8988T (cell line): ENCODE measurements at regions not wholly inside any gene's neighbourhood (a gene's known extent, or its start where the extent isn't known, plus 50 kb on each side); places are given as distances from the start of the nearest gene placed in this dataset.
"Not testable (repeated sequence)": the region's sequence is repeated elsewhere in the genome, so short reads cannot be mapped to it uniquely, and the experiment has no call there.

ENCODE experiments used
- DNase-seq: peaks from one replicate; pipeline ENCODE4 v3.0.0; 2011

DNA sequence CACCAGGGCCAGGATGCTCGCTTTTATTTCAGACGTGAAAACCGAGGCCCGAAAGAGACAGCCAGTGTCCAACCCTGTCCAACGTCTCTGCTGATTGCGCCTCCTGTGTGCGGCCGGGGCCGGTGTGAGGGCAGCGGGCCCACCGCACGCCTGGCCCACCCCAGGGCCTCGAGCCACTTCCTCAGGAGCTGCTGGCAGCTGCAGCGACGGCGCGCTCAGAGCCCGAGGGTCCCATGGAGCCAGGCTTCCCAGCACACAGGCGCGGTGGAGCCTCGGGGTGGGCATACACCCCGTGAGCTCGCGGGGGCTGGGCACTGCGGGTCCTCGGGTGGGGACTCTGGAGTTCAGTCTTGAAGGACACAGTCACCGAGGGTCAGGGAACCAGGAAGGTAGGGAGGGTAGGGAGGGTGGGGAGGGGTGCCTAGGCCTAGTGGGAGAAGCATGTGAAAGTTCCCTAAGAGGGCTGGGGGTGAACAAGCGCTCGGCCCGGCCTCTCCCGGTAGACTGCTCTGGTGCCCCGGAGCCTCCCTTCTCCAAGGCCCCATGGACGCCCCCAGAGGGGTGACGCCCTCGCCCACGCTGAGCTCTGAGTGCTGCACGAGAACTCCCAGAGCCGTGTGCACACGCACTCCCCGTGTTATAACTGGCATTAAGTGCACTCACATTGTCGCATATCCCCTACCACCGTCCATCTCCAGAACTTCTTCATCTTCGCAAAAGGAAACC lies 1547.2 kb downstream of the RPIA start:
- DNase-seq: not testable (repeated sequence)

DNA sequence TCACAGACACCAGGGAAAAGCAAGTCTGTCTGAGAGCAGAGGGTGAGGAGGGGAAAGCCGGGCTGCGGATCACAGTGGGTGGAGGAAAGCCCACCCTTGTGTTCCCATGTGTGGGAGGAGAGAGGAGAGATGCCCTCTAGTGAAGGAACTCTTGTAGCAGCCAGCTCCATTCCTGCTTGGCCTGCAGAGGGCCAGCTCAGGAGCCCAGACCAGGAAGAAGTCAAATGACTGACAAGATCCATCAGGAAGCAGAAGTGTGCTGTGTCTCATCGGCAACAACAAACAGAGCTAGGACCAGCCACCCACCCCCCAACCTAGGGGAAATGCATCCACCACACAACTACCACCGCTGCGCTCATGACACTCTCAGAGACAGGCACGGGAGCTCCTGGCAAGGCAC lies 1548.3 kb downstream of the RPIA start:
- not testable (repeated sequence) for DNase-seq

DNA sequence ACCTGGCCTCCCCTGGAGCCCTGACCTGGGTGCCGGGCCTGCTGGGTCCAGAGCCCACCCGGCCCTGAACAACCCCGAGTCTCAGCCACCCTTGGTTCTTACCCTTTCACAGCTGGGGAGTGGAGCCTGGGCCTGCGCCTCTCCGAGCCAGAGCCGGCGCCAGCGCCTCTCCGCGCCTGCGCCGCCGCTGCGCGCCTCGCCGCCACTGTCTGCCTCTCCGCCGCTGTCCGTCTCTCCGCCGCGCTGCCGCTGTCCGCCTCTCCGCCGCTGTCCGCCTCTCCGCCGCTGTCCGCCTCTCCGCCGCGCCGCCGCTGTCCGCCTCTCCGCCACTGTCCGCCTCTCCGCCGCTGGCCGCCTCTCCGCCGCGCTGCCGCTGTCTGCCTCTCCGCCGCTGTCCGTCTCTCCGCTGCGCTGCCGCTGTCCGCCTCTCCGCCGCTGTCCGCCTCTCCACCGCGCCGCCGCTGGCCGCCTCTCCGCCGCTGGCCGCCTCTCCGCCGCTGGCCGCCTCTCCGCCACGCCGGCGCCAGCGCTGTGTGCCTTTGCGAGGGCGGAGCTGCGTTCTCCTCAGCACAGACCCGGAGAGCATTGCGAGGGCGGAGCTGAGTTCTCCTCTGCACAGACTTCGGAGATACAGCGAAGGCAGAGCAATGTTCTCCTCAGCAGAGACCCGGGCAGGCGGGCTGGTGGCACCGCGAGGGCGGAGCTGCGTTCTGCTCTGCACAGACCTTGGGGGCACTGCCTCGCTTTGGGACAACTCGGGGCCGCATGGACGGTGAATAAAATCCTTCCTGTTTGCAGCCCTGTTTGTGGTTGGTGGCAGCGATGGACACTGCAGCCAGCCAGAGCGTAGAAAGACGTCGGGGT lies 1553.7 kb downstream of the RPIA start:
- DNase-seq: not testable (repeated sequence)

DNA sequence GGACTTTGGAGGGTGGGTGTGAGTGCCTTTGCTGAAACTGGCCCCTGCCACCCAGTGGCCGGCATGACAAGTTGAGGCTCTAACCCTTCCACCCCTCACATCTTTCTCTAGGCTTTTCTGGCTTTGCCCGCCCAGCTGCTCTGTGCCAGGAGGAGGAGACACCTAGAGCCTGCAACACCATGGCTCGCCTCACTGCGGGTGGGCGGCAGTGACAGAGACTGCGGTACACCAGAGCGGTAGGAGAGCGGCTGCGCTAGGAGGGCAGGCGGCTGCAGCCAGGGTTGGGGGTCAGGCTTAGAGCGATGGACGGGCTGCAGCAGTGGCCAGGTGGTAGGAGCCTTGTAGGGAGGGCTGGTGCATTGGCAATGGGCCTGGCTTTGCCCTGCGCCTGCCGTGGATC lies 1556.9 kb downstream of the RPIA start:
- not testable (repeated sequence) for DNase-seq

DNA sequence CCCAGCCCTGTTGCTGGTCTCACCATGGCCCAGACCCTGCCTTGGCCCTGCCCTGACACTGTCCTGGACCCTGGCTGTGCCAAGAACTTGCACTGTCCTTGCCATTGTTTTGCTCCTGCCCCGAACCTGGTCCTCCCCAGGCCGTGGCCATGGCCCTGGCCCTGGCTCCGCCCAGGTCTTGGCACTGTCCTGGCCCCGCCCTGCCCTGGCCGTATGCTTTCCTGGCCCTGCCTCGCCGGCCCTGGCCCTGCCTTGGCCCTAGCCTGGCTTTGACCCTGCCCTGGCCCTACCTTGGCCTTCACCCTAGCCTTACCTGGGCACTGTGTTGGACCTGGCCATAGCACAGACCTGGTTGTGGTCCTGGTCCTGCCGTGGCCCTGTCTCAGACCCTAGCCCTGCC lies 1558.9 kb downstream of the RPIA start:
- not testable (repeated sequence) for DNase-seq

DNA sequence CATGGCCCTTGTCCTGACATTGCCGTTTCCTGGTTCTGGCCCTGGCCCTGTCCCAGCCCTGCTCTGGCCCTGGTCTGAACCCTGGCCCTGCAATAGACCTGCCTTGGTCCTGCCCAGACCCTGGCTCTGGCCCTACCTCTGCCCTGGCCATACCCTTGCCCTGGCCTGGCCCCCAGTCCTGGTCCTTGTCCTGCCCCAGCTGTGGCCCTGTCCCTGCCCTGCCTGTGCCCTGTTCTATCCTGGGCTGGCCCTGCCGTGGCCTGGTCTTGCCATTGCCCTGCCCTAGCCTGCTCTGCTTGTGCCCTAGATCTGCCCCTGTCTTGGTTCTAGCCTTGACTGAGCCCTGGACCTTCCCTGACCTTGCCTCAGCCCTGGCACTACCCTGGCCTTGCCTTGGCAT lies 1560.1 kb downstream of the RPIA start:
- not testable (repeated sequence) for DNase-seq

DNA sequence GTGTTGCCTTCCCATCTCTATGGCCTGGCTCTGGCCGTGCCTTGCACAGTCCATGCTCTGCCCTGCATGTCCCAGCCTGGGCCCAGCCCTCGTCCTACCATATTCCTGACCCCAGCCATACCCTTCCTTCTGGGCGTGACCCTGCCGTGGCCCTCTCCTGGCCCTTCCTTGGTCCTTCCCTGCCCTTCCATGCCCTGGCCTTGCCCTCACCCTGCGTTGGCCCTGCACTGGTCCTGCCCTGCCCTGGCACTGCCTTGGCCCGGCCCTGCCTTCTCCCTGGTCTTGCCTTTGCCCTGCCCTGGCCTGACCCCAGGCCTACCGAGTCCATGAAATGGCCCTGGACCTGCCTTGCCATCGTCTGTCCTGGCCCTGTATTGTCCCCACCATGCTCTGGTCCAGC lies 1561.8 kb downstream of the RPIA start:
- DNase-seq: not testable (repeated sequence)

DNA sequence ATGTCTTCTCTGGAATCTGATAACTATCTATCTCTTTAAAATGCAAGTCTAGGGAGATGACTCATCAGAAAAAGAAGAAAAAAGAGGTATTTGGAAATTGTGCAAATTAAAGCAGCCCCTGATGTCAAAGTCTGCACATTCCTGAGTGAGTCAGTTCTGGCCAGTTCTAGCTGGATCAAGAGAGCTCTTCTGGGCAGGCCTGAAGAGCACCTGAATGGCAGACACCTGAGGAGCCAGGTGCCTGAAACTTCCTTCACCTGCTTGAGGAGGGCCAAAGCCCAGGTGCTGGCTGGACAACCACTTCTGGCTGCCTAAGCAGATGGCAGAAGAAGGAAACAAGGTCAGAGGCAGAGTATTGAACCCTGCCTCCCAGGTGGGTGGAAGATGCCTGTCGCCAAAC lies 1575.4 kb downstream of the RPIA start:
- DNase-seq: not testable (repeated sequence)

DNA sequence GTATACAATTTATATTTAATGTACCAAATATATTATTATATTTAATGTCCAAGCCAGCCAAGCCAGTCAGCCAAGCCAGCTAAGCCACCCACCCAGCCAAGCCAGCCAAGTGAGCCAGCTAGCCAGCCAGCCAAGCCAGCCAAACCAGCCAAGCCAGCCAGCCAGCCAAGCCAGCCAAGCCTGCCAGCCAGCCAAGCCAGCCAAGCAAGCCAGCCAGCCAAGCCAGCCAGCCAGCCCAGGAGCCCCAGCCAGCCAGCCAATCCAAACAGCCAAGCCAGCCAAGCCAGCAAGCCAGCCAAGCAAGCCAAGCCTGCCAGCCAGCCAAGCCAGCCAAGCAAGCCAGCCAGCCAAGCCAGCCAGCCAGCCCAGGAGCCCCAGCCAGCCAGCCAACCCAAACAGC lies 1596.3 kb downstream of the RPIA start:
- not testable (repeated sequence) for DNase-seq

DNA sequence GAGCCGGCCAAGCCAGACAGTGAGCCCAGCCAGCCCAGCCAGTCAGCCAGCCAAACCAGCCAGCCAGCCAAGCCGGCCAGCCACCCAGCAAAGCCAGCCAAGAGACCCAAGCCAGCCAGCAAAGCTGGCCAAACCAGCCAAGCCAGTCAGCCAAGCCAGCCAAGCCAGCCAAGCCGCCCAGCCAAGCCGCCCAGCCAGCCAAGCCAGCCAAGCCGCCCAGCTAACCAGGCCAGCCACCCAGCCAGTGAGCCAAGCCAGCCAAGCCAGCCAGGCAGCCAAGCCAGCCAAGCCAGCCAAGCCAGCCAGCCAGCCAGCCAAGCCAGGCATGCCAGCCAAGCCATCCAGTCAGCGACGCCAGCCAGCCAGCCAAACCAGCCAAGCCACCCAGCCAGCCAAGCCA lies 1596.9 kb downstream of the RPIA start:
- not testable (repeated sequence) for DNase-seq

DNA sequence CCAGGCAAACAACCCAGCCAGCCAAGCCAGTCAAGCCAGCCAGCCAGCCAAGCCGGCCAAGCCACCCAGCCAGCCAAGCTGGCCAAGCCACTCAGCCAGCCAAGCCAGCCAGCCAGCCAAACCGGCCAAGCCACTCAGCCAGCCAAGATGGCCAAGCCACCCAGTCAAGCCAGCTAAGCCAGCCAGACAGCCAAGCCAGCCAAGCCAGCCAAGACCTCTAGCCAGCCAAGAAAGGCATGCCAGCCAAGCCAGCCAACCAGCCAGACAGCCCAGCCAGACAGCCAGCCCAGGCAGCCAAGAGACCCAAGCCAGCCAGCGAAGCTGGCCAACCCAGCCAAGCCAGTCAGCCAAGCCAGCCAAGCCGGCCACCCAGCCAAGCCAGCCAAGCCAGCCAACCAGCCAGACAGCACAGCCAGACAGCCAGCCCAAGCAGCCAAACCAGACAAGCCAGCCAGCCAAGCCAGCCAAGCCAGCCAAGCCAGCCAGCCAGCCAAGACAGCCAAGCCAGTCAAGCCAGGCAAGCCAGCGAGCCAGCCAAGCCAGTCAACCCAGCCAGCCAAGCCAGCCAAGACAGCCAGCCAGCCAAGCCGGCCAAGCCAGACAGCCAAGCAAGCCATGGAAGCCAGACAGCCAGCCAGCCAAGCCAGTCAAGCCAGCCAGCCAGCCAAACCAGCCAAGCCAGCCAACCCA lies 1598.0 kb downstream of the RPIA start:
- not testable (repeated sequence) for DNase-seq

DNA sequence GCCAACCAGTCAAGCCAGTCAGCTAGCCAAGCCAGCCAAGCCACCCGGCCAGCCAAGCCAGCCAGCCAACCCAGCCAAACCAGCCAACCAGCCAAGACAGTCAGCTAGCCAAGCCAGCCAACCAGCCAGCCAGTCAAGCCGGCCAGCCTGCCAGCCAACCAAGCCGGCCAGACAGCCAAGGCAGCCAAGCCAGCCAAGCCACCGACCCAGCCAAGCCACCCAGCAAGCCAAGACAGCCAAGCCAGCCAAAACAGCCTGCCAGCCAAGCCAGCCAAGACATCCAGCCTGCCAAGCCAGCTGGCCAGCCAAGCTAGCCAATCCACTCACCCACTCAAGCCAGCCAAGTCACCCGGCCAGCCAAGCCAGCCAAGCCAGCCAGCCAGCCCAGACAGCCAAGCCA lies 1599.2 kb downstream of the RPIA start:
- not testable (repeated sequence) for DNase-seq

DNA sequence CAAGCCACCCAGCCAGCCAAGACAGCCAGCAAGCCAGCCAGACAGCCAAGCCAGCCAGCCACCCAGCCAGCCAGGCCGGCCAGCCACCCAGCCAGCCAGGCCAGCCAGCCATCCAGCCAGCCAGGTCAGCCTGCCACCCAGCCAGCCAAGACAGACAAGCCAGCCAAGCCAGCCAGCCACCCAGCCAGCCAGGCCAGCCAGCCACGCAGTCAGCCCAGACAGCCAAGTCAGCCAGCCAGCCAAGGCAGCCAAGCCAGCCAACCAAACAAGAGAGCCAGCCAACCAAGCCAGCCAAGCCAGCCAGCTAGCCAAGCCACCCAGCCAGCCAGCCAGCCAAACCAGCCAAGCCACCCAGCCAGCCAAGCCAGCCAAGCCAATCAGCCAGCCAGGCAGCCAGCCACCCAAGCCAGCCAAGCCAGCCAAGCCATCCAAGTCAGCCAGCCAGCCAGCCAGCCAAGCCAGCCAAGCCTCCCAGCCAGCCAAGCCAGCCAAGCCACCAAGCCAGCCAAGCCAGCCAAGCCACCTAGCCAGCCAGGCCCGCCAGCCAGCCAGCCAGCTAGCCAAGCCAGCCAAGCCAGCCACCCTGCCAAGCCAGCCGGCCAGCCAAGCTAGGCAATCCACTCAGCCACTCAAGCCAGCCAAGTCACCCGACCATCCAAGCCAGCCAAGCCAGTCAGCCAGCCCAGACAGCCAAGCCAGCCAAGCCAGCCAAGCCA lies 1599.9 kb downstream of the RPIA start:
- not testable (repeated sequence) for DNase-seq

DNA sequence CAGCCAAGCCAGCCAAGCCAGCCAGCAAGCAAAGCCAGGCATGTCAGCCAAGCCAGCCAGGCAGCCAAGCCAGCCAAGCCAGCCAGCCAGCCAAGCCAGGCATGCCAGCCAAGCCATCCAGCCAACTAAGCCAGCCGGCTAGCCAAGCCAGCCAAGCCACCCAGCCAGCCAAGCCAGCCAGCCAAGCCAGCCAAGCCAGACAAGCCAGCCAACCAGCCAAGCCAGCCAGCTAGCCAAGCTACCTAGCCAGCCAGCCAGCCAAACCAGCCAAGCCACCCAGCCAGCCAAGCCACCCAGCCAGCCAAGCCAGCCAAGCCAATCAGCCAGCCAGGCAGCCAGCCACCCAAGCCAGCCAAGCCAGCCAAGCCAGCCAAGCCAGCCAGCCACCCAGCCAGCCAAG lies 1600.5 kb downstream of the RPIA start:
- DNase-seq: not testable (repeated sequence)

DNA sequence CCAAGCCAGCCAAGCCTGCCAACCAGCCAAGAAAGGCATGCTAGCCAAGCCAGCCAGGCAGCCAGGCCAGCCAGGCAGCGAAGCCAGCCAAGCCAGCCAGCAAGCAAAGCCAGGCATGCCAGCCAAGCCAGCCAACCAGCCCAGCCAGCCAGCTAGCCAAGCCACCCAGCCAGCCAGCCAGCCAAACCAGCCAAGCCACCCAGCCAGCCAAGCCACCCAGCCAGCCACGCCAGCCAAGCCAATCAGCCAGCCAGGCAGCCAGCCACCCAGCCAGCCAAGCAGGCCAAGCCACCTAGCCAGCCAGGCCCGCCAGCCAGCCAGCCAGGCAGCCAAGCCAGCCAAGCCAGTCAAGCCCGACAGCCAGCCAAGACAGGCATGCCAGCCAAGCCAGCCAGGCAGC lies 1601.0 kb downstream of the RPIA start:
- DNase-seq: not testable (repeated sequence)

DNA sequence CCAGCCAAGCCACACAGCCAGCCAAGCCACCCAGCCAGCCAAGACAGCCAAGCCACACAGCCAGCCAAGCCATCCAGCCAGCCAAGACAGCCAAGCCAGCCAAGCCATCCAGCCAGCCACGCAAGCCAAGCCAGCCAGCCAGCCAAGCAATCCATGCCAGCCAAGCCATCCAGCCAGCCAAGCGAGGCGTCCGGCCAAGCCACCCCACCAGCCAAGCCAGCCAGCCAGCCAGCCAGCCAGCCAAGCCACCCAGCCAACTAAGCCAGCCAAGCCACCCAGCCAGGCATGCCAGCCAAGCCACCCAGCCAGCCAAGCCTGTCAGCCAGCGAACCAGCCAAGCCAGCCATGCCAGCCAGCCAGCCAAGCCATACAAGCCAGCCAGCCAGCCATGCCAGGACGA lies 1601.8 kb downstream of the RPIA start:
- DNase-seq: not testable (repeated sequence)

DNA sequence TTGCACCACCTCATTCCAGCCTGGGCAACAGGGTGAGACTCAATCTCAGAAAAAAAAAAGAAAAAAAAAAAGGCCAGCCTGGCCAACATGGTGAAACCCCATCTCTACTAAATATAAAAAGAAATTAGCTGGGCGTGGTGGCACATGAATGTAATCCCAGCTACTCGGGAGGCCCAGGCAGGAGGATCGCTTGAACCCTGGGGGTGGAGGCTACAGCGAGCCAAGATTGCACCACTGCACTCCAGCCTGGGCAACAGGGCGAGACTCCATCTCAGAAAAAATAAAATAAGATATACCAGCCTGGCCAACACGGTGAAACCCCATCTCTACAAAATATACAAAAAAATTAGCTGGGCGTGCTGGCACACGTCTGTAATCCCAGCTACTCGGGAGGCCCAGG lies 1602.3 kb downstream of the RPIA start:
- not testable (repeated sequence) for DNase-seq

DNA sequence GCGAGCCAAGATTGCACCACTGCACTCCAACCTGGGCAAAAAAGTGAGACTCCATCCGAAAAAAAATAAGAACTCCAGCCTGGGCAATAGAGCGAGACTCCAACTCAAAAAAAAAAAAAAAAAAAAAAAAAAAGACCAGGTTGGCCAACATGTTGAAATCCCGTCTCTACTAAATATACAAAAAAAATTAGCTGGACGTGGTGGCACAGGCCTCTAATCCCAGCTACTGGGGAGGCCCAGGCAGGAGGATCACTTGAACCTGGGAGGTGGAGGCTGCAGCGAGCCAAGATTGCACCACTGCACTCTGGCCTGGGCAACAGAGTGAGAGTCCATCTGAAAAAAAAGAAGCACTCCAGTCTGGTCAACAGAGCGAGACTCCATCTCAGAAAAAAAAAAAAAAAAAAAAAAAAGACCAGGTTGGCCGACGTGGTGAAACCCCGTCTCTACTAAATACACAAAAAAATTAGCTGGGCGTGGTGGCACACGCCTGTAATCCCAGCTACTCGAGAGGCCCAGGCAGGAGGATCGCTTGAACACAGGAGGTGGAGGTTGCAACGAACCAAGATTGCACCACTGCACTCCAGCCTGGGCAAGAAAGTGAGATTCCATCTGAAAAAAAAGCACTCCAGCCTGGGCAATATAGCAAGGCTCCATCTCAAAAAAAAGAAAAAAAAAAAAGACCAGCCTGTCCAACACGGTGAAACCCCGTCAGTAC lies 1603.7 kb downstream of the RPIA start:
- DNase-seq: not testable (repeated sequence)

DNA sequence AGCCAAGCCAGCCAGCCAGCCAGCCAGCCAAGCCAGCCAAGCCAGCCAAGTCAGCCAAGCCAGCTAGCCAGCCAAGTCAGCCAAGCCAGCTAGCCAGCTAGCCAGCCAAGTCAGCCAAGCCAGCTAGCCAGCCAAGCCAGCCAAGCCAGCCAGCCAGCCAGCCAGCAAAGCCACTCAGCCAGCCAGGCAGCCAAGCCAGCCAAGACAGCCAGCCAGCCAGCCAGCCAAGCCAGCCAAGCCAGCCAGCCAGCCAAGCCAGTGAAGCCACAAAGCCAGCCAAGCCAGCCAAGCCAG lies 1605.0 kb downstream of the RPIA start:
- DNase-seq: not testable (repeated sequence)

DNA sequence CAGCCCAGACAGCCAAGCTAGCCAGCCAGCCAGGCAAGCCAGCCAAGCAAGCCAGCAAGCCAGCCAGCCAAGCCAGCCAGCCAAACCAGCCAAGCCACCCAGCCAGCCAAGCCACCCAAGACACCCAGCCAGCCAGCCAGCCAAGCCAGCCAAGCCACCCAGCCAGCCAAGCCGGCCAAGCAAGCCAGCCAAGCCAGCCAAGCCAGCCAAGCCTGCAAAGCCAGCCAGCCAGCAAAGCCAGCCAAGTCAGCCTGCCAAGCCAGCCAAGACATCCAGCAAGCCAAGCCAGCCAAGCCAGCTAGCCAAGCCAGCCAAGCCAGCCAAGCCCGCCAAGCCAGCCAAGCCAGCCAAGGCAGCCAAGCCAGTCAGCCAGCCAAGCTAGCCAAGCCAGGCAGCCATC lies 1606.2 kb downstream of the RPIA start:
- not testable (repeated sequence) for DNase-seq

DNA sequence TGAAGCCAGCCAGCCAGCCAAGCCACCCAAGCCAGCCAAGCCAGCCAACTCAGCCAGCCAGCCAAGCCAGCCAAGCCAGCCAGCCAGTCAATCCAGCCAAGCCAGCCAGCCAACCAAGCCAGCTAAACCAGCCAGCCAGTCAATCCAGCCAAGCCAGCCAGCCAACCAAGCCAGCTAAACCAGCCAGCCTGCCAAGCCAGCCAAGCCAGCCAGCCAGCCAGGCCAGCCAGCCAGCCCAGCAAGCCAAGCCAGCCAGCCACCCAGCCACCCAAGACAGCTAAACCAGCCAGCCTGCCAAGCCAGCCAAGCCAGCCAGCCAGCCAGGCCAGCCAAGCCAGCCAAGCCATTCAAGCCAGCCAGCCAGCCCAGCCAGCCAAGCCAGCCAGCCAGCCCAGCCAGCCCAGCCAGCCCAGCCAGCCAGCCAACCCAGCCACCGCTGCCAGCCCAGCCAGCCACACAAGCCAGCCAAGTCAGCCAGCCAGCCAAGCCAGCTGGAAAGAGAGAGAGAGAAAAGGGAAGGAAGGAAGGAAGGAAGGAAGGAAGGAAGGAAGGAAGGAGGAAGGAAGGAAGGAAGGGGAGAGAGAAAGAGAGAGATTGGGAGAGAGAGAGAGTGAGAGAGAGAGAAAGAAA lies 1606.8 kb downstream of the RPIA start:
- DNase-seq: not testable (repeated sequence)

DNA sequence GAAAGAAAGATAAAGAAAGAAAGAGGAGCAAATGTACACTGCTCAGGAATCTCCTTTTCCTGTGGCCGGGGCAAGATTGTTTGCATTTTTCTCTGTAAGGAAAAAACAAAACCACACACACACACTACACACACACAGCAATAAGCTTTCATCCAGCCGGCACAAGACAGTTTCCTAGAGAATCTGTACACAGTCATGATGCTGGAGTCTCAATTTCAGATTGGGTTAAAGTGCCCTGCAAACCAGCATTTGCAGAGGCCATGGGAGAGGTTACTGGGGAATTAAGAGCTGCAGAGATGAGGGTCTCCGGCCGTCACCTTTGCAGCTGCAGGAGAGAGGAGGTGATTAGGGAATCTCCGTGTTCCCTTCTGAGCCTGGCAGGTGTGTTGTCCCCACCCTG lies 1607.5 kb downstream of the RPIA start:
- not testable (repeated sequence) for DNase-seq
